Panc1 (cell line): ENCODE measurements at regions not wholly inside any gene's neighbourhood (a gene's known extent, or its start where the extent isn't known, plus 50 kb on each side); places are given as distances from the start of the nearest gene placed in this dataset.

ENCODE experiments used
- ATAC-seq: fragments of 200-7000 bp; cut with Tn5 transposase; 2 replicates; pipeline ENCODE4 v1.9.1; 2020; ENCODE audit warnings: mild to moderate bottlenecking, moderate library complexity
- BruUV-seq: library from RNA; stranded (reverse); fragments of 400-500 nt; replicated peaks from 2 replicates; lab custom pipeline; 2021; lab: Mats Ljungman, UMichigan
- CTCF ChIA-PET: fragments of 300-600 bp; sonication (Branson Sonifier 250); formaldehyde crosslinking; loops from one replicate; lab custom pipeline; 2022; ENCODE audit warnings: antibody characterized with exemption; lab: Charles Lee
- POLR2A ChIA-PET: fragments of 300-600 bp; sonication (Branson Sonifier 250); formaldehyde crosslinking; loops from one replicate; lab custom pipeline; 2022; ENCODE audit warnings: antibody characterized with exemption; lab: Charles Lee
- DNase-seq: peaks from one replicate; pipeline ENCODE4 v3.0.0-alpha.2; 2010; ENCODE audit warnings: low read depth, low spot score
- H3K27ac ChIP-seq: 2 replicates; pipeline ENCODE4 v1.5.1; 2011; ENCODE audit warnings: mild to moderate bottlenecking, low read length, inconsistent platforms
- H3K27me3 ChIP-seq: fragments of 200-500 bp; sonication (Bioruptor generic); 2 replicates; pipeline ENCODE4 v1.6.0; 2014; ENCODE audit warnings: low read length, inconsistent platforms; ENCODE audit not compliant: control insufficient read depth, insufficient read depth
- H3K36me3 ChIP-seq: fragments of 200-500 bp; sonication (Bioruptor generic); 2 replicates; pipeline ENCODE4 v1.5.1; 2014; ENCODE audit warnings: inconsistent platforms, mild to moderate bottlenecking, low read length, moderate library complexity; ENCODE audit not compliant: control insufficient read depth, insufficient read depth
- H3K4me1 ChIP-seq: 2 replicates; pipeline ENCODE4 v1.5.1; 2011; ENCODE audit warnings: inconsistent platforms, mild to moderate bottlenecking, low read length, moderate library complexity; ENCODE audit not compliant: control insufficient read depth, insufficient read depth
- H3K4me3 ChIP-seq, 2 experiments: 2 replicates each; pipeline ENCODE4 v1.5.1; 2011 to 2012; ENCODE audit warnings: low read depth in 2 of 2, low read length in 2 of 2, mild to moderate bottlenecking in 2 of 2, inconsistent platforms in 1 of 2, moderate library complexity in 1 of 2
- H3K9me3 ChIP-seq: fragments of 200-500 bp; sonication (Bioruptor generic); 2 replicates; pipeline ENCODE4 v1.5.1; 2014; ENCODE audit warnings: low read depth, mild to moderate bottlenecking, inconsistent platforms, low read length, moderate library complexity; ENCODE audit not compliant: control insufficient read depth, insufficient read depth
- POLR2AphosphoS5 ChIP-seq: IDR thresholded peaks from 2 replicates; pipeline ENCODE4 v1.6.1; 2012; ENCODE audit warnings: mild to moderate bottlenecking, low read depth, low read length, moderate library complexity
- REST ChIP-seq, 2 experiments: IDR thresholded peaks; 2 replicates each; pipeline ENCODE4 v1.6.1; 2011 to 2012; ENCODE audit warnings: low read depth in 2 of 2, control low read depth in 1 of 2, low read length in 1 of 2, mild to moderate bottlenecking in 1 of 2, moderate library complexity in 1 of 2; ENCODE audit not compliant: insufficient read depth in 1 of 2
- SIN3A ChIP-seq: IDR thresholded peaks from 2 replicates; pipeline ENCODE4 v1.6.1; 2012; ENCODE audit warnings: low read depth, mild to moderate bottlenecking, low read length, moderate library complexity, borderline replicate concordance; ENCODE audit not compliant: insufficient read depth
- TCF7L2 ChIP-seq: IDR thresholded peaks from 2 replicates; pipeline ENCODE4 v1.6.1; 2011; ENCODE audit warnings: mild to moderate bottlenecking, low read depth, low read length, inconsistent platforms
- in situ Hi-C: cut with HindIII; loops from 2 replicates; pipeline ENCODE4 v1.10.0; 2016; ENCODE audit warnings: low sequenced_read_pairs, low pct_unique_long_range_greater_than_20kb
- intact Hi-C: fragments of 100-400 bp; cut with micrococcal nuclease; formaldehyde crosslinking; loops from one replicate; pipeline ENCODE4 v1.10.0; 2022; ENCODE audit not compliant: unreplicated experiment
- TF ChIP-seq, protein P1 (sequence below): fragments of 450-650 bp; IDR thresholded peaks from 2 replicates; pipeline ENCODE4 v1.5.1; 2017; ENCODE audit warnings: mild to moderate bottlenecking

DNA sequence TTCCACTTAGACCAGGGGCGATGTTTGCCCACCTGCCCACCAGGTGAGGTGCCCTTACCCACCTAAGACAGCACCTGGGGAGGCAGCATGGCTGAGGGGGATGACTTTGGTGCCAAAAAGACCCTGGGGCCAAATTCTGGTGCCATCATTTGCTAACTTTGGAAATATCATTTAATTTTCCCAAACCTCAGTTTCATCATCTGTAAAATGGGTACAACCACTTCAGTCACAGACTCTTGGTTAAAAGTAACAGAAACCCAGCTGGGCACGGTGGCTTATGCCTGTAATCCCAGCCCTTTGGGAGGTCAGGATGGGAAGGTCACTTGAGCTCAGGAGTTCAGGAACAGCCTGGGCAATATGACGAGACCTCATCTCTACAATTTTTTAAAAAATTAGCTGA lies 177.8 kb downstream of the USP12 start:
- H3K4me1 ChIP-seq: peaks cover 52% of the 10 kb centered on the region
- TF ChIP-seq SIN3A (no peak), POLR2AphosphoS5 (no peak), TCF7L2 (no peak), REST (IDR thresholded peaks at IDR 0.05; ENCODE audit: insufficient read depth in 1 of 2, low read depth in 2 of 2, low read length in 1 of 2) (no peak)
- TF ChIP-seq, protein P1, sequence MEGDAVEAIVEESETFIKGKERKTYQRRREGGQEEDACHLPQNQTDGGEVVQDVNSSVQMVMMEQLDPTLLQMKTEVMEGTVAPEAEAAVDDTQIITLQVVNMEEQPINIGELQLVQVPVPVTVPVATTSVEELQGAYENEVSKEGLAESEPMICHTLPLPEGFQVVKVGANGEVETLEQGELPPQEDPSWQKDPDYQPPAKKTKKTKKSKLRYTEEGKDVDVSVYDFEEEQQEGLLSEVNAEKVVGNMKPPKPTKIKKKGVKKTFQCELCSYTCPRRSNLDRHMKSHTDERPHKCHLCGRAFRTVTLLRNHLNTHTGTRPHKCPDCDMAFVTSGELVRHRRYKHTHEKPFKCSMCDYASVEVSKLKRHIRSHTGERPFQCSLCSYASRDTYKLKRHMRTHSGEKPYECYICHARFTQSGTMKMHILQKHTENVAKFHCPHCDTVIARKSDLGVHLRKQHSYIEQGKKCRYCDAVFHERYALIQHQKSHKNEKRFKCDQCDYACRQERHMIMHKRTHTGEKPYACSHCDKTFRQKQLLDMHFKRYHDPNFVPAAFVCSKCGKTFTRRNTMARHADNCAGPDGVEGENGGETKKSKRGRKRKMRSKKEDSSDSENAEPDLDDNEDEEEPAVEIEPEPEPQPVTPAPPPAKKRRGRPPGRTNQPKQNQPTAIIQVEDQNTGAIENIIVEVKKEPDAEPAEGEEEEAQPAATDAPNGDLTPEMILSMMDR: no peak
- no peak overlapping the region for H3K4me3 ChIP-seq
- H3K36me3 ChIP-seq: no peaks in the 10 kb centered on the region
- ChIA-PET POLR2A (no interaction called here), CTCF (no interaction called here)
- no TSS peak for BruUV-seq
- ATAC-seq (no peak), DNase-seq (no peak)
- intact Hi-C loops: no loop called here
- in situ Hi-C loops: no loop called here
- peak overlapping the region; percentile 100 for H3K27ac ChIP-seq
- no peaks in the 10 kb centered on the region for H3K27me3 ChIP-seq
- peaks cover 4% of the 10 kb centered on the region; the same call in 1 of the 2 replicates for H3K9me3 ChIP-seq

- H3K36me3 ChIP-seq: no peaks in the 10 kb centered on the region
- BruUV-seq: no TSS peak
- H3K27ac ChIP-seq: peak overlapping the region; percentile 100
- peaks cover 4% of the 10 kb centered on the region; the same call in 1 of the 2 replicates for H3K9me3 ChIP-seq
- intact Hi-C loops (no loop called here), in situ Hi-C loops (no loop called here)
- no peak for ATAC-seq
- no peak for DNase-seq
- peaks cover 59% of the 10 kb centered on the region for H3K4me1 ChIP-seq
- ChIA-PET CTCF (no interaction called here), POLR2A (no interaction called here)
- TF ChIP-seq SIN3A (no peak), POLR2AphosphoS5 (no peak), REST (IDR thresholded peaks at IDR 0.05; ENCODE audit: insufficient read depth in 1 of 2, low read depth in 2 of 2, low read length in 1 of 2) (no peak), TCF7L2 (no peak)
- TF ChIP-seq, protein P1: no peak
- no peaks in the 10 kb centered on the region for H3K27me3 ChIP-seq
- no peak overlapping the region for H3K4me3 ChIP-seq
Observed at GRCh38 chr13:26992951-26993719, 178.5 kb downstream of the USP12 start.
